Tibial artery (tissue), 4 donors: ENCODE measurements at regions not wholly inside any gene's neighbourhood (a gene's known extent, or its start where the extent isn't known, plus 50 kb on each side); places are given as distances from the start of the nearest gene placed in this dataset.

Experiments
- DNase-seq, 2 donors: peaks; one replicate each; pipeline ENCODE4 v3.0.0-alpha.2; 2019
- H3K27ac ChIP-seq, 2 donors: fragments of 200-600 bp; sonication (generic) in 1 of 2; 1 replicate in 1 of 2; 2 replicates in 1 of 2; pipeline ENCODE4 v1.5.1; 2018 to 2019; ENCODE audit warnings: mild to moderate bottlenecking in 1 of 2
- H3K27me3 ChIP-seq, 2 donors: fragments of 200-600 bp; sonication (generic) in 1 of 2; one replicate each; pipeline versions ENCODE4 v1.5.1 to v1.6.0; 2016 to 2019
- H3K36me3 ChIP-seq, 3 donors: fragments of 200-600 bp; sonication (generic) in 2 of 3; one replicate each; pipeline ENCODE4 v1.5.1; 2016 to 2019; ENCODE audit warnings: mild to moderate bottlenecking in 2 of 3
- H3K4me1 ChIP-seq, 4 donors: fragments of 200-600 bp; sonication (generic) in 2 of 4; 1 replicate in 3 of 4; 2 replicates in 1 of 4; pipeline ENCODE4 v1.5.1; 2016 to 2019
- H3K4me3 ChIP-seq, 2 donors: fragments of 200-600 bp; sonication (generic) in 1 of 2; 1 replicate in 1 of 2; 2 replicates in 1 of 2; pipeline ENCODE4 v1.5.1; 2018 to 2019; ENCODE audit warnings: mild to moderate bottlenecking in 2 of 2
- H3K9me3 ChIP-seq, 3 donors: fragments of 200-600 bp; sonication (generic) in 1 of 3; one replicate each; pipeline ENCODE4 v1.5.1; 2016 to 2019
- intact Hi-C: fragments of 100-400 bp; cut with DNase I; formaldehyde crosslinking; loops from one replicate; pipeline ENCODE4 v1.15.0; 2023; ENCODE audit warnings: low total_unique reads
- TF ChIP-seq, protein P1 (sequence below), 2 experiments: fragments of 200-600 bp in 1 of 2; fragments of 450-650 bp in 1 of 2; IDR thresholded peaks; one replicate each; pipeline ENCODE4 v1.5.1; 2017 to 2019; ENCODE audit warnings: antibody characterized with exemption in 2 of 2, mild to moderate bottlenecking in 1 of 2, moderate library complexity in 1 of 2

DNA sequence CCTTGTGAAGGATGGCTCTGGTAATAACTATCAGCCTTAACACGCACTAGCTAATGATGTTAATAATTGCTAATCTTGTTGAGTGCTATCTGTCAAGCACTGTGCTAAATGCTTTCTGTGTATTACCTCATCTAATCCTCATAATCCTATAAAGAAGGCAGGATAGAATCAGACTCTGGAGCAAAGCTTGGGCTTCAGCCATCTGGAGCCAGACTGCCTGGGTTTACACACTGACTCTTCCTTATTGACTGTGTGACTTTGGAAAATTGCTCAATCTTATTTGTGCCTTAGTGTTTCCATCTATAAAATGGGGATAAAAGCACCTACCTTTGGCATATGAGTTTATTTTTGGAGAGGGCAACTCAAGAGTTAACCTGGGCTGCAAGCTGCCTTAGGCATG is 216.1 kb downstream of the NUF2 start:
- intact Hi-C loops = no loop called here
- H3K27me3 ChIP-seq = peaks cover 0 to 3% of the 10 kb centered on the region in 2 donors

DNA sequence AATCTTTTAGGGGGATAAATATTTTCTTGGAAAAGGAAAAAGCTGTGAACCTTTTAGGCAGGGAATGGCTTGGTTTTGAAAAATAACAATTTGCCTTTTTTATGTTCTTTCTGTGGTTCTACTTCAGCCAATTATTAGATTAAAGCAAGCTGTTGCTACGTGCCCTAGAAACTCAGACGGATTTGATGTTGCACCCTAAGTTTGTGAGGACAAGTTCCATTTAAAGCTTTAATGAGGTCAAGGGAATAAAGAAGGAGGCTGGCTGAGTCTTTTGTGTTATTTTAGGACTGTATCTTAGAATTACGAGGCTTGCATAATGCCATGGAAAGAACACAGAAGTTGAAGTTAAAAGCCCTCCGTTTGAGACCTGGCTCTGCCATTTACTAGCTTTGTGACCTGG is 216.9 kb downstream of the NUF2 start:
- Histone ChIP-seq H3K4me1 (no peaks in the 10 kb centered on the region), H3K27ac (no peak overlapping the region), H3K9me3 (no peaks in the 10 kb centered on the region), H3K4me3 (no peak overlapping the region), H3K36me3 (no peaks in the 10 kb centered on the region), H3K27me3 (peaks cover 0 to 3% of the 10 kb centered on the region in 2 donors)
- DNase-seq = no peak
- TF ChIP-seq, protein P1, sequence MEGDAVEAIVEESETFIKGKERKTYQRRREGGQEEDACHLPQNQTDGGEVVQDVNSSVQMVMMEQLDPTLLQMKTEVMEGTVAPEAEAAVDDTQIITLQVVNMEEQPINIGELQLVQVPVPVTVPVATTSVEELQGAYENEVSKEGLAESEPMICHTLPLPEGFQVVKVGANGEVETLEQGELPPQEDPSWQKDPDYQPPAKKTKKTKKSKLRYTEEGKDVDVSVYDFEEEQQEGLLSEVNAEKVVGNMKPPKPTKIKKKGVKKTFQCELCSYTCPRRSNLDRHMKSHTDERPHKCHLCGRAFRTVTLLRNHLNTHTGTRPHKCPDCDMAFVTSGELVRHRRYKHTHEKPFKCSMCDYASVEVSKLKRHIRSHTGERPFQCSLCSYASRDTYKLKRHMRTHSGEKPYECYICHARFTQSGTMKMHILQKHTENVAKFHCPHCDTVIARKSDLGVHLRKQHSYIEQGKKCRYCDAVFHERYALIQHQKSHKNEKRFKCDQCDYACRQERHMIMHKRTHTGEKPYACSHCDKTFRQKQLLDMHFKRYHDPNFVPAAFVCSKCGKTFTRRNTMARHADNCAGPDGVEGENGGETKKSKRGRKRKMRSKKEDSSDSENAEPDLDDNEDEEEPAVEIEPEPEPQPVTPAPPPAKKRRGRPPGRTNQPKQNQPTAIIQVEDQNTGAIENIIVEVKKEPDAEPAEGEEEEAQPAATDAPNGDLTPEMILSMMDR (IDR thresholded peaks at IDR 0.05) = no peak
- intact Hi-C loops = no loop called here

More for the DNA sequence above, 216.1 kb downstream of the NUF2 start:
- no peaks in the 10 kb centered on the region for H3K9me3 ChIP-seq
- H3K4me3 ChIP-seq = no peak overlapping the region
- H3K36me3 ChIP-seq = no peaks in the 10 kb centered on the region
- TF ChIP-seq, protein P1 (IDR thresholded peaks at IDR 0.05) = no peak
- no peak overlapping the region for H3K27ac ChIP-seq
- H3K4me1 ChIP-seq = no peaks in the 10 kb centered on the region
- no peak for DNase-seq

DNA sequence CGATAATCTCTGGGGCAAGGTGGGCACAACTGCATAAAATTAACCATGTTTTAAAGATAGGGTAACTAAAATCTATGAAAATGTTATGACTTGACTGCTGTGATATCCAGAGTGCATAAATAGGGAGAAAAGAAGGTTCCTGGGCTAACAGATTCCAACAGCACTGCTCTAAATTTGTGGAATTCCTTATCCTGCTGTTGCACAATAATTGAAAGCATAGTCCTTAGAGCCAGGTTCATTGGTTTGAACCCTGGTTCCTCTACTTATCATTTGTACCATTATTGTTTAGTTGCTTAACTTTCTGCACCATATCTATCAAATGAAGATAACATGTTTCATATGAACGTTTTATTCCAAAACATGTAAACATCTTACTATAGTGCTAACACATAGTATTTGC is 219.0 kb downstream of the NUF2 start:
- TF ChIP-seq, protein P1 (IDR thresholded peaks at IDR 0.05) = no peak
- no peak overlapping the region for H3K4me3 ChIP-seq
- H3K27ac ChIP-seq = no peak overlapping the region
- peaks cover 0 to 3% of the 10 kb centered on the region in 2 donors for H3K27me3 ChIP-seq
- H3K4me1 ChIP-seq = no peaks in the 10 kb centered on the region
- no peaks in the 10 kb centered on the region for H3K9me3 ChIP-seq
- intact Hi-C loops = no loop called here
- no peak for DNase-seq
- H3K36me3 ChIP-seq = no peaks in the 10 kb centered on the region

DNA sequence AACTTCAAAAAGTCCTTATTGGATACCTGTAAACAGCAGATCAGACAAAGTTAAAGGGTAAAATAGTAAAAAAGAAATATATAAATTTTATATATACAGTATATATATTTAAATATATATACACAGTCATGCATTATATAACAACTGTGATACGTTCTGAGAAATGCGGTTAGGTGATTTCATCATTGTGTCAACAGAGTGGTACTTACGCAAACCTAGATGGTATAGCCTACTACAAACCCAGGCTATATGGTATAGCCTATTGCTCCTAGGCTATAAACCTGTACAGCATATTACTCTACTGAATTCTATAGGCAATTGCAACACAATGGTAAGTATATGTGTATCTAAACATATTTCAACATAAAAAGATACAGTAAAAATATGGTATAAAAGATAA is 222.7 kb downstream of the NUF2 start:
- Histone ChIP-seq H3K9me3 (no peaks in the 10 kb centered on the region), H3K27ac (no peak overlapping the region), H3K4me3 (no peak overlapping the region), H3K36me3 (no peaks in the 10 kb centered on the region), H3K27me3 (peaks cover 0 to 3% of the 10 kb centered on the region in 2 donors), H3K4me1 (no peaks in the 10 kb centered on the region)
- intact Hi-C loops = no loop called here
- TF ChIP-seq, protein P1 (IDR thresholded peaks at IDR 0.05) = no peak
- no peak for DNase-seq

DNA sequence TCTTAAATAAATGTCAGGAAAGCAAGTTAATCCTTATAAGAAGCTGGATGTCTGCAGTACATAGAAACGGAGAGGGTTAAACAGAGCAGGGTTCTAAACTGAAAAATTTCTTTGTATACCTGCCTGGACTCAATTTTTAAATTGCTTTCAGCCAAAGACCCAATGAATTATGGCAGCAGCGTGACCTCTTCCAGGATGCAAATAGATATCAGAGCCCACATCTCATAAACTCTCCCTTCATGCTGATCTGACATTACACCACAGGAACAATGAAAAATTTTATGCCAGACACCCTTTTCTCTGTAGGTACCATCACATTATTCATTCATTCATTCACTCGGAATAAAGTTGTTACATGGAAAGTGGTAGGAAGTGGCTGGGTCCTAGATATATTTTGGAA is 236.4 kb downstream of the NUF2 start:
- intact Hi-C loops = no loop called here
- Histone ChIP-seq H3K27ac (no peak overlapping the region), H3K27me3 (no peaks in the 10 kb centered on the region), H3K9me3 (no peaks in the 10 kb centered on the region), H3K4me1 (no peaks in the 10 kb centered on the region), H3K36me3 (no peaks in the 10 kb centered on the region), H3K4me3 (no peak overlapping the region)
- TF ChIP-seq, protein P1 (IDR thresholded peaks at IDR 0.05) = no peak
- no peak for DNase-seq
